GM12864 (cell line): ENCODE measurements at regions not wholly inside any gene's neighbourhood (a gene's known extent, or its start where the extent isn't known, plus 50 kb on each side); places are given as distances from the start of the nearest gene placed in this dataset.

ENCODE experiments used
- DNase-seq: peaks from one replicate; pipeline ENCODE4 v3.0.0-alpha.2; 2011; ENCODE audit warnings: low read depth
- H3K4me3 ChIP-seq: 2 replicates; pipeline ENCODE4 v1.5.1; 2011; ENCODE audit warnings: mild to moderate bottlenecking, low read depth, low read length, control low read depth
- TF ChIP-seq, protein P1 (sequence below): IDR thresholded peaks from 2 replicates; pipeline ENCODE4 v1.5.1; 2011; ENCODE audit warnings: low read depth, mild to moderate bottlenecking, moderate library complexity, low read length, control low read depth, inconsistent platforms; ENCODE audit errors: missing control alignments

DNA sequence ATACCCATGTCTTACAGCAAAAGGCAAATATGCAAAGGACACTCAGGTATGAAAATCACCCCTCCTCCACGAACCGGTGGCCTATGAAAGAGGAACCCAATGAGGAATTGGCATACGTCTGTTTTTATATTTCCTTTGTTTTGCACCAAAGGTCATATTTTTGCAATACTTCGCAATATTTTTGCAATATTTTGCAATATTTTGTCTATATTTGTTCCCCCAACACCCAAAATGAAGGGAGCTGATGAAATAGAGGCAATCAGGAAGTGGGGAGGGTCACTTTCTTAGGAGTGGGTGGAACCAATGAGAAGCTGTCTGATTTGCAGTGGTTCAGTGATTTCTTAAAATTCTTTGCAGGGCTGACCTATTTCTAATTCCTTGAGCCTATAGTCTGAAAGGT, 296.8 kb upstream of the TSHZ2 start:
- TF ChIP-seq, protein P1, sequence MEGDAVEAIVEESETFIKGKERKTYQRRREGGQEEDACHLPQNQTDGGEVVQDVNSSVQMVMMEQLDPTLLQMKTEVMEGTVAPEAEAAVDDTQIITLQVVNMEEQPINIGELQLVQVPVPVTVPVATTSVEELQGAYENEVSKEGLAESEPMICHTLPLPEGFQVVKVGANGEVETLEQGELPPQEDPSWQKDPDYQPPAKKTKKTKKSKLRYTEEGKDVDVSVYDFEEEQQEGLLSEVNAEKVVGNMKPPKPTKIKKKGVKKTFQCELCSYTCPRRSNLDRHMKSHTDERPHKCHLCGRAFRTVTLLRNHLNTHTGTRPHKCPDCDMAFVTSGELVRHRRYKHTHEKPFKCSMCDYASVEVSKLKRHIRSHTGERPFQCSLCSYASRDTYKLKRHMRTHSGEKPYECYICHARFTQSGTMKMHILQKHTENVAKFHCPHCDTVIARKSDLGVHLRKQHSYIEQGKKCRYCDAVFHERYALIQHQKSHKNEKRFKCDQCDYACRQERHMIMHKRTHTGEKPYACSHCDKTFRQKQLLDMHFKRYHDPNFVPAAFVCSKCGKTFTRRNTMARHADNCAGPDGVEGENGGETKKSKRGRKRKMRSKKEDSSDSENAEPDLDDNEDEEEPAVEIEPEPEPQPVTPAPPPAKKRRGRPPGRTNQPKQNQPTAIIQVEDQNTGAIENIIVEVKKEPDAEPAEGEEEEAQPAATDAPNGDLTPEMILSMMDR, result no peak
- no peak for DNase-seq
- no peak overlapping the region for H3K4me3 ChIP-seq

DNA sequence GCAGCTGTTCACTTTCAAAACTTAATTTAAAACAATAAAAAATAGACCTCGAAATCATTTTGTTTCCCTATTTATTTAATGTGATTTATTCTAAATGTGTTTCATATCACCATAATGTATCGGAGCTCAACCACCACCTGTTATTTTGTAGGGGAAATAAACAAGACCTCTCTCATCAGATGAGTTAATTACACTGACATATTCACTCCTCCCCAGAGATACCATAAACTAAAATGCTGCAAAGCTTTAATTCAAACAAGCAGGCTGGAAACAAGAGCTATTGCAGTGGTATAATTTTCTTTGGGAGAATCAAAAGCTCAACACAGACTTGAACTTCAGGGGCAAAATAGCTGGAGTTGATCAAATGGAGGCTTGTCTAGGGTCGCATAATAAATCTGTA, 303.5 kb upstream of the TSHZ2 start:
- no peak overlapping the region for H3K4me3 ChIP-seq
- TF ChIP-seq, protein P1, result no peak
- no peak for DNase-seq

DNA sequence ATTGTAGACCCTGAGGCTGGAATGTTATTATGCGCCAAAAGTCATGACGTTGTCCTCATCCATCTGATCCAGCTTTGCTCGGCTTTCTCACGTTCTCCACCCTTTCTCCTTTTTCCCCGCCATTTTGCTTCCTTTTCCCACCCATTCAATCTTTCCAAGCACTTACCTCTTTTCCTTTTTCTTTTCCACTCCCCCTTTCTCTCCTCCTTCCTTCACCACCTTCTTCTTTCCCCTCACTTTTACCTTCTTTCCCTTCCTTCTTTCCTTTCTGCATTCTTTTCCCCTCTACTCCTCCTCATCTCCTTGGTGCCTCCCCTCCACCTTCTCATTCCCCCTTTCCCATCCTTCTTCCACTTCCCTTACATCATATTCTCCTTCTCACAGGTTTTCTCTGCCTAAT, 304.8 kb upstream of the TSHZ2 start:
- DNase-seq, result no peak

DNA sequence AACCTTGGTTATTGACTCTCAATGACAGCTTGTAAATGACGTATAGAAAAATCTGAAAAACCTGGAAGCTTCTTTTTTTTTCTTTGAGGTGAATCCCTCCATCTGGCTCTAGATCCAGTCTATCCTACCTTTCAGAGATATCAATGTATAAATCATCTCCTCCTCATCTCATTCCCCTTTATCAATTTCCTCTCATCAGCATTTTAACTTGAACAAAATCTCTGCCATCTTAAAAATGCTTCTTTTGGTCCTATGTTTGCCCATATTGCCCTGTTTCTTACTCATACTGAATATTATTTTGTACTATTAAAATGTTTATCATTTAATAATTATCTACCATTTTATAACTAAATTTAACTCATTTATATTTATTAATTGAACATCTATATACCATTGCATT, 306.7 kb upstream of the TSHZ2 start:
- no peak overlapping the region for H3K4me3 ChIP-seq
- no peak for DNase-seq
- TF ChIP-seq, protein P1, result no peak

More for the DNA sequence above, 304.8 kb upstream of the TSHZ2 start:
- TF ChIP-seq, protein P1, result no peak
- H3K4me3 ChIP-seq, result no peak overlapping the region

DNA sequence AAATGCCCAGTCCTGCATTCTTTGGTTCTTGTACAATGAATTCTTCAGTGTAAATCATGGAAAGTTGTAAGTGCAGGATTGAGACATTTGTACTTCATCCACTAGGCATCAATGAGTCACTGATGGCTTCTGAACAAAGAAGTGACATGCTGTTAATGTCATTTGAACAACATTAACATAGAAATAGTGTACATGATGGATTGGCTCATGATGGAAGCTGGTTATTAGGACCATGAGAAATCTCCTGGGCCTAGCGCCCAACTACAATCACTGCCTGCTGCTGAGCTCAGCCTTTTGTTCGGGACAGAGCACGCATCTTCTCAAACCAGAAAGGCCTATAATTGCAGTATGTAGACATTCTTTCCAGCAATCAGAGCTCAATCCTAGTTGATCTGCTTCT, 316.8 kb upstream of the TSHZ2 start:
- no peak overlapping the region for H3K4me3 ChIP-seq
- TF ChIP-seq, protein P1, result no peak
- no peak for DNase-seq

DNA sequence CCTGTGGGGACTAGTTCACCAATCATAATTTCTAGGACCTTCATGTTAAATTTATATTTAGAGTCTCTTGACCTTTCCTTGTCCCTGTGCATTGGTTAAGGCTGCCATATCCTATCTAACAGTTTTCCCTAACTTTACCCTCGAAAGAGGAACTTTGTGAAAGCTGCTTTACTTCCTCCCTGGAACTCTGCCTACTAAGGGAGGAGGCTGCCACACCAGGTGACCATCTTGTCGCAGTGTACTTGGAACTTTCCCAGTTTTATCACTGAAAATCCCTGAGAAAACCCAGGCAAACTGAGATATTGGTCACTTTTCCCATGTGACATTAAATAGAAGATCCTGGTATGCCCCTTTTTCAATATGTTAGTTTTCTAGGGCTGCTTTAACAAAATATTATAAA, 317.6 kb upstream of the TSHZ2 start:
- H3K4me3 ChIP-seq, result no peak overlapping the region
- TF ChIP-seq, protein P1, result no peak
- no peak for DNase-seq

DNA sequence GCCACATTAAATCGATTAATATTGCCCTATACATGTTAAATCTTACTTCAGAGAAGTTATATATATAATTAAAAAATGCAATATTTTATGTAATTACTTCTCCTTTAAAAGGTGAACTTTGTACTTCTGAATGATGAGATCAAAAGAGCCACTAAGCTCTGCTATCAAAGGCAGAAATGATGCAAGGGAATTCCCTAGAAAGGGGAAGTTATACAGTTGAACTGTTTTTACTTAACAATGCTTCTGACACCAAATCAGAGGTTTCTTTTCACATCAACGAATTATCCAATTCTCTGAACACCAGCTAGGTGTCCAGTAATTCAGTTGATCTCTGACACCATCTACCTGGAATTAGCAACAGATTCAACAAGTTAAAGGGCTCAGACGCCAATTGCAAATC, 319.9 kb upstream of the TSHZ2 start:
- H3K4me3 ChIP-seq, result no peak overlapping the region
- DNase-seq, result no peak
- TF ChIP-seq, protein P1, result no peak
